Activated CD4-positive, alpha-beta T cell treated with anti-CD3 and anti-CD28 coated beads for 36 hours (primary cell): ENCODE measurements at regions not wholly inside any gene's neighbourhood (a gene's known extent, or its start where the extent isn't known, plus 50 kb on each side); places are given as distances from the start of the nearest gene placed in this dataset.

Experiments
- ATAC-seq: fragments of 200-7000 bp; cut with Tn5 transposase; one replicate; pipeline ENCODE4 v1.10.0; 2021; ENCODE audit warnings: mild to moderate bottlenecking, moderate library complexity
- CTCF ChIA-PET: fragments of 350-600 bp; sonication (Branson Sonifier 250); formaldehyde crosslinking; loops from one replicate; lab custom pipeline; 2021; ENCODE audit warnings: antibody characterized with exemption; lab: Charles Lee
- POLR2A ChIA-PET: fragments of 350-600 bp; sonication (Branson Sonifier 250); formaldehyde crosslinking; loops from one replicate; lab custom pipeline; 2021; ENCODE audit warnings: antibody characterized with exemption, inconsistent platforms; lab: Charles Lee
- DNase-seq: peaks from one replicate; pipeline ENCODE4 v3.0.0-alpha.2; 2020
- H3K27ac Mint-ChIP-seq: one replicate; pipeline ENCODE4 v1.8.0; 2021; ENCODE audit warnings: mixed read lengths
- H3K27me3 Mint-ChIP-seq: one replicate; pipeline ENCODE4 v1.8.0; 2021; ENCODE audit warnings: mixed read lengths
- H3K36me3 Mint-ChIP-seq: one replicate; pipeline ENCODE4 v1.8.0; 2021; ENCODE audit warnings: low read depth, mixed read lengths
- H3K4me1 Mint-ChIP-seq: one replicate; pipeline ENCODE4 v1.8.0; 2021; ENCODE audit warnings: mixed read lengths
- H3K4me3 Mint-ChIP-seq: one replicate; pipeline ENCODE4 v1.8.0; 2021; ENCODE audit warnings: mild to moderate bottlenecking, moderate library complexity, mixed read lengths
- H3K9me3 Mint-ChIP-seq: one replicate; pipeline ENCODE4 v1.8.0; 2021; ENCODE audit warnings: low read depth, mixed read lengths
- intact Hi-C, 2 experiments: fragments of 100-400 bp; cut with DNase I in 1 of 2; cut with micrococcal nuclease in 1 of 2; formaldehyde crosslinking; loops; one replicate each; pipeline versions ENCODE4 v1.14.2 to v1.15.1; 2022 to 2024; cut with DNase I, micrococcal nuclease

DNA sequence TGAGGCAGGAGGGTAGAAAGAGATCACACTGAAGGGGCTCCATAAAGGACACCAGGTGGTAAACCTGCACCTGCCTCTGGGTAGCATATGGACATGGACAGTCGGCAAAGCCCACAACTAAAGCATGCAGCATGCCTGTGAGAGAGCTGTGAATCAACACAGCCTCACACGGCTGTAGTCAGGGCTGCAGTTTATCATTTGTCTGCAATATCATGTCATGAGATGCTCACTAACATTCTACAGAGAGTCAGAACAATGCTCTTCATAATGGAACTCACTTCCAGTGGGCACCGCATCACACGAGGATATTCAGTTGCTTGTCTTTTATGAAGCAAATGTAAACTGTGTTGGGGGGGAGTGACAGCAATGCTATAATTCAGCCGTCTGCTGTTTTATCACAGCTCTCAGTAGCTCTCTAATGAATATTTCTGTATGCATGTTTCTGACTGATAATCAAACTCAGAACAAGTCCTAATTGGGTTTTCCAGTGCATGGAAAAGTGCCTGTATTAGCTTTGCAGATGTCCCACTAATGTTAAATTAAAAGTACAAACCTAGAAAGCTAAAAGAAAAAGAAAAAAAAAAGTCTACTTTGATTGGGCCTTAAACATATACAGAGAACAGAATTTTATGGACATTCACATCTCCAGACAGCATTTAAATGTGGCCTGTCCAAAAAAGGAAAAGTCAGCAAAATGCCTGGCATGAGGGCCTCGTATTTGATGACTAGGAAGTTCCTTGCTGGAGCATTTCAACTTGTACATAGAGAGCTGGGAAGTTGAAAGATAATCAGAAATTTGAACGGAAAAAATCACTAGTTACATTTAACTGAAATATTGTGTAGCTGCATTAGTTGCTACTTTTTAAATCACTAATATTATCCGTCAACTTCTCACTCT, 406.1 kb upstream of the SOX11 start:
- no peak overlapping the region for H3K4me3 Mint-ChIP-seq
- intact Hi-C loops = no loop called here
- ChIA-PET POLR2A (no interaction called here), CTCF (no interaction called here)
- H3K27ac Mint-ChIP-seq = no peak overlapping the region
- H3K4me1 Mint-ChIP-seq = no peaks in the 10 kb centered on the region
- no peaks in the 10 kb centered on the region for H3K27me3 Mint-ChIP-seq
- peaks cover 2% of the 10 kb centered on the region for H3K9me3 Mint-ChIP-seq
- no peaks in the 10 kb centered on the region for H3K36me3 Mint-ChIP-seq
- no peak for DNase-seq
- ATAC-seq = no peak

DNA sequence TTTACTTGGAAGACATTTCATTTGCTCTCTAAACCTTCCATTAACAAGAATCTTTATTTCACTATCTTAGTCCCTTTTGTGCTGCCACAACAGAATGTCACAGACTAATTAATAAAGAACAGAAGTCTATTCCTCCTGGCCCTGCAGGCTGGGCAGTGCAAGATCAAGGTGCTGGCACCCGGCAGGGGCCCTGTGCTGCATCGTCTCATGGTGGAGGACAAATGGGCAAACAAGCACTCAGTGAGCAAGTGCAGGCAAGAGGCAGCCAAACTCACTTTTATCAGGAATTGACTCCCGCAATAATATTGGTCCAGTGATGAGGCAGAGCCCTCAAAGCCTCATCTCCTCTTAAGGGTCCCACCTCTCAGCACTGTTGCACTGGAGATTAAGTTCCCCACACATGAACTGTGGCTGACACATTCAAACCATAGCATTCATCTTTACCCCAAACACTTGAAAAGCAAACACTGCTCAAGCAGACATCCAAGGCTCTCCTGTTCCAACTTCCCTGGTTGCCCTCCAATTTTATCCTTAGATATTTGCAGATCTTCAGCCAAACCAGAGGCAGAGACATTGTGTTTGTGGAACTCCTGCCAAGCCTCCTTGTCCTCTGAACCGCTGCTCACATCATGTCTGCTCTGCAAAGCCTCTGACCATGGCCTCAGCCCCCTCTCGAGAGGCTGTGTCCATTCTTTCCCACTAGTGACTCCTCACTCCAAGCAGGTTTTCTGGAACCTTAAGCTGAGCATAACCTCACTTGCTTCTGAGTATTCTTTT, 404.4 kb upstream of the SOX11 start:
- Mint-ChIP-seq H3K9me3 (peaks cover 2% of the 10 kb centered on the region), H3K27ac (no peak overlapping the region), H3K4me3 (no peak overlapping the region), H3K27me3 (no peaks in the 10 kb centered on the region), H3K4me1 (no peaks in the 10 kb centered on the region), H3K36me3 (no peaks in the 10 kb centered on the region)
- DNase-seq (no peak), ATAC-seq (no peak)
- POLR2A ChIA-PET = no interaction called here
- CTCF ChIA-PET = no interaction called here
- intact Hi-C loops = no loop called here

DNA sequence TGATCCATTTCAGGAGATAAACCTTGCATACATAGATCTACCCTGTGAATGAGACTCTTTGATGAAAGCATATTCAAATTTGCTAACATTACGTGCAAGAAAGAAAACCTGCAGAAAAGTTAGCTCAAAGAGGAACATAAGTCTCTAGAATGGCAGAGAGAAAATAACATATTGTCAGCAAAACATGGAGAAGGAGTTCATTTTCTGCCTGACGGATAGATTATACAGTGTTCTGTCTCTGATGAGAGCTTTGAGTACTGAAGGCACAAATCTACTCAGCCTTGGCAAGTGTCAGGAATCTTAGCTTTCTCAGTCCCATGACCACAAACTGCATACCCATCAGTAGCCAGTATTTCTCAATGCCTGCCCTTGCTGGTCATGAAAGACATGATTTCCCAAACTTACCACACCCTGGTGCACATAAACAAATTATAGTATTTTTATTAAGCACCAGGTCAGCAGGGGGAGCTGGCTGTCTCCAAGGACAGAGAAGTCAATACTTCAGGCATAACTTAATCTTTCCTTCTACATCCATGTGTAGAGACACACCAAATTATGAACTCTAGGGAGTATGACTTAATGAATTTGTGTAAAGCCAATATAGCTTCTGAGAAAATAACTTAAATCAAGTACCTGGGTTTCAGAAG, 401.2 kb upstream of the SOX11 start:
- POLR2A ChIA-PET = no interaction called here
- intact Hi-C loops = no loop called here

DNA sequence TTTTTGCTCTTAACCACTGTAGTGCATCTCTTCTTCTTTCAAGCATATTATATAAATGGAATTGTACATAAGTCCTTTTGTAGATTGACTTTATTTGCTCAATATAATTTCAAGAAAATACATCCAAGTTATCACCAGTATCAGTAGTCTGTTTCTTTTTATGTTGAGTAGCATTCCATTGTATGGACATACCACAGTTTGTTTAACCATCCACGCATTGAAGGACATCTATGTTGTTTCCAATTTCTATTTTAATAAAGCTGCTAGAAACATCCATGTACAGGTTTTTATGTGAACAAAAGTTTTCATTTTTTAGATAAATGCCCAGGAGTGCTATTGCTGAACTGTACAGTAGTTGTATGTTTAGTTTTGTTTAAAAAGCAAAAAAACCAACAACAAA, 387.5 kb upstream of the SOX11 start:
- ChIA-PET CTCF (no interaction called here), POLR2A (no interaction called here)
- H3K36me3 Mint-ChIP-seq = no peaks in the 10 kb centered on the region
- no peak overlapping the region for H3K27ac Mint-ChIP-seq
- DNase-seq (no peak), ATAC-seq (no peak)
- peaks cover 19% of the 10 kb centered on the region for H3K9me3 Mint-ChIP-seq
- no peak overlapping the region for H3K4me3 Mint-ChIP-seq
- intact Hi-C loops = no loop called here
- no peaks in the 10 kb centered on the region for H3K27me3 Mint-ChIP-seq
- H3K4me1 Mint-ChIP-seq = no peaks in the 10 kb centered on the region

More for the DNA sequence above, 401.2 kb upstream of the SOX11 start:
- Mint-ChIP-seq H3K36me3 (no peaks in the 10 kb centered on the region), H3K27me3 (no peaks in the 10 kb centered on the region), H3K4me1 (no peaks in the 10 kb centered on the region), H3K9me3 (peaks cover 2% of the 10 kb centered on the region), H3K27ac (no peak overlapping the region), H3K4me3 (no peak overlapping the region)
- DNase-seq (no peak), ATAC-seq (no peak)
- CTCF ChIA-PET = no interaction called here

DNA sequence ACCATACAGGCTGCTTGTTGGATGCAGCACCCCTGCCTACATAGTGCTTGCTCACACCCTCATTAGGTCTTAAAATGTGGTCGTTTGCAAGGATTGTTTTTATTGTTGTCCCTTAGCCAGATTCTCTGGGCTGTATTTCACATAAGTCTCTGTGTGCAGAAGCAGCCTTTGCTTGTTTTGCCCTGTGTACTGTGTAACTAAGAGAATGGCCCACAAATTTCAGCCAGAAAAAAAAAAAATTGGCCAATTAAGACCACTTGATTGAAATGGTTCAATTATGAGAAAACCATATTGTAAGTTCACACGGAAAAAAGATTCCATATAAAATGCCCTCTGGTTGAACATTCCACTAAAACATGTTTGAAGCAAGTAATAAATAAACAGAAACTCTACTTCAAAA, 377.1 kb upstream of the SOX11 start:
- H3K9me3 Mint-ChIP-seq = peaks cover 3% of the 10 kb centered on the region
- intact Hi-C loops = no loop called here
- no peak for ATAC-seq
- ChIA-PET CTCF (no interaction called here), POLR2A (no interaction called here)
- no peaks in the 10 kb centered on the region for H3K36me3 Mint-ChIP-seq
- no peak overlapping the region for H3K27ac Mint-ChIP-seq
- no peak for DNase-seq
- H3K4me3 Mint-ChIP-seq = no peak overlapping the region
- H3K4me1 Mint-ChIP-seq = no peaks in the 10 kb centered on the region
- H3K27me3 Mint-ChIP-seq = no peaks in the 10 kb centered on the region

DNA sequence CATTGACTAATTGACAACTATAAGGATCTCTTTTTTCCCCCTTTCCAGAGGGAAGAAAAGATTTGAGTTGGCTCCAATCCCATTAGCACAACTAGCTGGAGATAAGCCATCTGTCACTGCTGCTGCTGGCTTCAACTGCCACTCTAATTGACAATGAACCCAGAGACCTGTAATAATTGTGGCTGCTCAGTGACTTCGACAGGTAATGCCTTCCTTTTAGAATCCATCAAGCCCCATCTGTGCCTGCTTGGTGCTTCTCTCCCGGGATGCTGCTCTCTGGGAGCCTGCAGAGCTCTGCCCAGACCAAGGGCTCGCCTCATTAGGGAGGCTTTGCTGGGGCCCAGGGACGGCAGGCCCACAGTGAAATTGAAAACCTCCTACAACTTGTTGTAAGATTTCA, 376.7 kb upstream of the SOX11 start:
- H3K4me1 Mint-ChIP-seq = no peaks in the 10 kb centered on the region

DNA sequence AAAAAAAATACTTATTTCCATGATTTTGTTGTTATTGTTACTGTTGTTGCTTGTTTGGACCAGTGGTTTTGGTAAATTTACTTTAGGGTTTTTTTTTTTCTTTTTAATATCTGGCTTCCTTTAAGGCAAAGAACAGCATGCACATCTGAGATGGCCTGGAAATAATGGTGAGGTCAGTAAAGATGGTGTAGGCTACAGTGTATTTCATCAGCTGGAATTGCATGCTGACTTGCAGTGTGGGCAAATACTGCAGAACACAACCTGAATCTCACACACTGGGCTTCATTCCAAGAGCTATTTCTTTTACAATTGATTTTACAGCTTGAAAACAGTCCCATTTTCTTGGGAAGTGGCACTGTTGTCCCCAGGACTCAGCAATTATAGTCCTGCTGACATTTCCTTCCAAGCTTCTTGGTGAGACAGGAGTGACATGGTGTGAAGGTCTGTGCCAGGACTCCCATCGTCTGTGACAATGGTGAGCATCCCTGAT, 376.1 kb upstream of the SOX11 start:
- ATAC-seq (no peak), DNase-seq (no peak)
- Mint-ChIP-seq H3K27me3 (no peaks in the 10 kb centered on the region), H3K4me3 (no peak overlapping the region), H3K36me3 (no peaks in the 10 kb centered on the region), H3K27ac (no peak overlapping the region), H3K4me1 (no peaks in the 10 kb centered on the region), H3K9me3 (peaks cover 5% of the 10 kb centered on the region)
- intact Hi-C loops = no loop called here
- POLR2A ChIA-PET = no interaction called here
- CTCF ChIA-PET = no interaction called here

More for the DNA sequence above, 376.7 kb upstream of the SOX11 start:
- Mint-ChIP-seq H3K27me3 (no peaks in the 10 kb centered on the region), H3K4me3 (no peak overlapping the region), H3K36me3 (no peaks in the 10 kb centered on the region), H3K27ac (no peak overlapping the region), H3K9me3 (peaks cover 3% of the 10 kb centered on the region)
- CTCF ChIA-PET = no interaction called here
- no peak for ATAC-seq
- intact Hi-C loops = no loop called here
- no peak for DNase-seq
- POLR2A ChIA-PET = no interaction called here

DNA sequence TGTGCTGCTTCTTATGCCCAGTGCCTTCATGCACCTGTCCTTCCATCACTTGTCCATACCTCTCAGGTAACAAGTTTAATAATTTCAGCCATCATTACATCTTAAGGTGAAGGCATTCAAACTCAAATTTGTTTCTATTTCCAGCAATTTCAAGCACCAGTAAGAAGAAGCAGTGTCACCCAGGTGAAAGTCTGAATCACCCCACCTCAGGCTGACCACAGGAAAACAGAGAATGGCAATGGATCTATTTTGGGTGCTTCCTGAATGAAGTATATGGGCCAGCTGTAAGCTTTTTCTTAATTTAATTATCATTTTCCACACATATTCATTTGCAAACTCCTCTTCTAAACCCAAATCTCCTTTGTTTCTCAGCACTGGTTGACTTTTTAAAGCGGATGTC, 372.7 kb upstream of the SOX11 start:
- Mint-ChIP-seq H3K4me1 (no peaks in the 10 kb centered on the region), H3K27ac (no peak overlapping the region), H3K9me3 (peaks cover 8% of the 10 kb centered on the region), H3K36me3 (no peaks in the 10 kb centered on the region), H3K4me3 (no peak overlapping the region), H3K27me3 (no peaks in the 10 kb centered on the region)
- intact Hi-C loops = no loop called here
- DNase-seq (no peak), ATAC-seq (no peak)
- POLR2A ChIA-PET = no interaction called here
- CTCF ChIA-PET = no interaction called here

DNA sequence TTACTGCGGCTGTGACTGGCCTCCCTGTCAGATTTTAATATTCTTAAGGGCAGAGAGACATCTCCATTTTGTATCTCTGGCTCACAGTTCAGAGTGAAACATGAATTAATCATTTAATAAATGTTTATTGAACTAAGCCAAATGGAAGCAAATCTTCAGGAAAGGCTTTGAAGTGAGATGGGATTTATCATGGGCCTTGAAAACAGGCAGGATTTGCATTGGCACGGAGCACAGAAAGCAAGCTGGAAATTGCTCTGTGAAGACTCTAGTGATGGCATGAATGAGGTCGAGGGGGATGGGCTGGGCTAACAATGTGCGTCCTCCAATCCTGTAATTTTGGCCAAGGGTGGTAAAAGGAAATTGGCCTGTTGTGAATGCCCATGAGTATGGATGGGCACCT, 369.8 kb upstream of the SOX11 start:
- intact Hi-C loops = no loop called here
- Mint-ChIP-seq H3K4me3 (no peak overlapping the region), H3K27ac (no peak overlapping the region), H3K36me3 (no peaks in the 10 kb centered on the region), H3K9me3 (peaks cover 13% of the 10 kb centered on the region), H3K27me3 (no peaks in the 10 kb centered on the region), H3K4me1 (no peaks in the 10 kb centered on the region)
- POLR2A ChIA-PET = no interaction called here
- no peak for DNase-seq
- CTCF ChIA-PET = no interaction called here
- ATAC-seq = no peak

DNA sequence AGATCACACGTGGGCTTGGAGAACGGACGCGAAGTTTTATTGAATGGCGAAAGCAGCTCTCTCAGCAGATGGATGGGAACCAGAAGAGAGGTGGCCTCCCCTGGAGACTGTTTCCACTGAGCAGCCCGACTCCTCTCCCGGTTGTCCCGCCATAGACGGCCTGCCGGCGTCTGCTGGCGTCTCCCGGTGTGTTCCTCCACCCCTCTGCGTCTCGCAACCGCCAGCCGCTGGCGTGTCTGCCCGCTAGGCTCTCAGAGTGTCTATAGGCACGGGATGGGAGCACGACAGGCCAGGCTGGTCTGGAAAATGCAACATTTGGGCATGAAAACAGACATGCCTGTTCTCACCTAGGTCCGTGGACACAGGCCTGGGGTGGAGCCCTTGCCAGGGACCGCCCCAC, 366.7 kb upstream of the SOX11 start:
- no peak for ATAC-seq

DNA sequence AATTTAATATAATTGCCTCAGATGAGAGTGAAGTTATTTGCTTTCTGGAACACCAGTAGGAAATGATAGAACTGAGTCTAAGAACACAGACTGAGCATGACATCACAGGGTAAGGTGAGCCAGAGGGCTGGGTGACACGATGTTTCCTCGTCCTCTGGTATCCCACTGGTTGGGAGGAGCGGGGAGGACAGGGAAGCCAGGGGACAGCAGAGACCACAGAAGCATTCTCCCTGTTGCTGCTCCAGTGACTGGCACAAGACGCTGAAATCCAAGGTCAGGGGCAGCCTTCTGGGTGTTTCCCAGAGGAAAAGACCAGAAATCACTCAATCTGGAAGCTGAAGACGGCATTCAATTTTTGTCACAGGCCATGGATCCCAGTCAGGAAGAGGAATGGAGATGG, 363.4 kb upstream of the SOX11 start:
- POLR2A ChIA-PET = no interaction called here
- no peak for ATAC-seq
- Mint-ChIP-seq H3K4me1 (no peaks in the 10 kb centered on the region), H3K9me3 (peaks cover 6% of the 10 kb centered on the region), H3K4me3 (no peak overlapping the region), H3K27ac (no peak overlapping the region), H3K36me3 (no peaks in the 10 kb centered on the region), H3K27me3 (no peaks in the 10 kb centered on the region)
- intact Hi-C loops = no loop called here
- CTCF ChIA-PET = no interaction called here
- no peak for DNase-seq

More for the DNA sequence above, 366.7 kb upstream of the SOX11 start:
- Mint-ChIP-seq H3K9me3 (peaks cover 10% of the 10 kb centered on the region), H3K27ac (no peak overlapping the region), H3K4me1 (no peaks in the 10 kb centered on the region), H3K27me3 (no peaks in the 10 kb centered on the region), H3K4me3 (no peak overlapping the region), H3K36me3 (no peaks in the 10 kb centered on the region)
- DNase-seq = no peak
- ChIA-PET CTCF (no interaction called here), POLR2A (no interaction called here)
- intact Hi-C loops = no loop called here
